ENCODE measurements at regions not wholly inside any gene's neighbourhood (a gene's known extent, or its start where the extent isn't known, plus 50 kb on each side); places are given as distances from the start of the nearest gene placed in this dataset.
"Not testable (repeated sequence)": the region's sequence is repeated elsewhere in the genome, so short reads cannot be mapped to it uniquely, and the experiment has no call there.

- TF ChIP-seq CTCF (IDR thresholded peaks at IDR 0.05; ENCODE audit: unreplicated experiment), result no peak
- CTCF ChIA-PET, result no interaction called here
- no peaks in the 10 kb centered on the region for H3K4me1 Mint-ChIP-seq (ENCODE audit: insufficient read depth, unreplicated experiment)
- no TSS peak for BruUV-seq (replicated peaks)
- H3K27me3 Mint-ChIP-seq (ENCODE audit: insufficient read depth, unreplicated experiment), result no peaks in the 10 kb centered on the region
- H3K4me3 Mint-ChIP-seq (ENCODE audit: unreplicated experiment), result no peak overlapping the region
- peak; percentile 28 for DNase-seq (ENCODE audit: unreplicated experiment)
- no peaks in the 10 kb centered on the region for H3K36me3 Mint-ChIP-seq (ENCODE audit: insufficient read depth, unreplicated experiment)
- H3K9me3 Mint-ChIP-seq (ENCODE audit: unreplicated experiment), result no peaks in the 10 kb centered on the region
- H3K27ac Mint-ChIP-seq (ENCODE audit: low read depth, unreplicated experiment), result no peak overlapping the region
- intact Hi-C loops (cut with micrococcal nuclease), result no loop called here
- POLR2A ChIA-PET, result no interaction called here
Observed at GRCh38 chr3:89954137-89954536, 846.7 kb downstream of the EPHA3 start.

- no peaks in the 10 kb centered on the region for H3K9me3 Mint-ChIP-seq (ENCODE audit: unreplicated experiment)
- H3K4me3 Mint-ChIP-seq (ENCODE audit: unreplicated experiment), result no peak overlapping the region
- CTCF ChIA-PET, result no interaction called here
- no TSS peak for BruUV-seq (replicated peaks)
- no peak overlapping the region for H3K27ac Mint-ChIP-seq (ENCODE audit: low read depth, unreplicated experiment)
- POLR2A ChIA-PET, result no interaction called here
- no peaks in the 10 kb centered on the region for H3K36me3 Mint-ChIP-seq (ENCODE audit: insufficient read depth, unreplicated experiment)
- H3K4me1 Mint-ChIP-seq (ENCODE audit: insufficient read depth, unreplicated experiment), result no peaks in the 10 kb centered on the region
- TF ChIP-seq CTCF (IDR thresholded peaks at IDR 0.05; ENCODE audit: unreplicated experiment), result no peak
- no peak for DNase-seq (ENCODE audit: unreplicated experiment)
- intact Hi-C loops (cut with micrococcal nuclease), result no loop called here
- H3K27me3 Mint-ChIP-seq (ENCODE audit: insufficient read depth, unreplicated experiment), result no peaks in the 10 kb centered on the region
Observed at GRCh38 chr3:89955156-89955555, 847.7 kb downstream of the EPHA3 start.

GRCh38 chr3:89957451-89957850, 850.0 kb downstream of the EPHA3 start:
- H3K27ac Mint-ChIP-seq (ENCODE audit: low read depth, unreplicated experiment), result no peak overlapping the region
- no peak for DNase-seq (ENCODE audit: unreplicated experiment)
- H3K27me3 Mint-ChIP-seq (ENCODE audit: insufficient read depth, unreplicated experiment), result no peaks in the 10 kb centered on the region
- BruUV-seq (replicated peaks), result no TSS peak
- no peaks in the 10 kb centered on the region for H3K4me1 Mint-ChIP-seq (ENCODE audit: insufficient read depth, unreplicated experiment)
- ChIA-PET POLR2A (no interaction called here), CTCF (interaction anchor here (0.7 to 1.1 kb wide), 2 partner anchors 10 to 23 kb away, joined by 3 read pairs; no protein-coding TSS in a partner anchor)
- H3K36me3 Mint-ChIP-seq (ENCODE audit: insufficient read depth, unreplicated experiment), result no peaks in the 10 kb centered on the region
- H3K9me3 Mint-ChIP-seq (ENCODE audit: unreplicated experiment), result no peaks in the 10 kb centered on the region
- intact Hi-C loops (cut with micrococcal nuclease), result no loop called here
- TF ChIP-seq CTCF (IDR thresholded peaks at IDR 0.05; ENCODE audit: unreplicated experiment), result no peak
- H3K4me3 Mint-ChIP-seq (ENCODE audit: unreplicated experiment), result no peak overlapping the region

GRCh38 chr3:89958163-89958562, 850.7 kb downstream of the EPHA3 start:
- H3K27ac Mint-ChIP-seq (ENCODE audit: low read depth, unreplicated experiment); POLR2A ChIA-PET: not testable (repeated sequence)

GRCh38 chr3:89964347-89964746, 856.9 kb downstream of the EPHA3 start:
- intact Hi-C loops (cut with micrococcal nuclease), result no loop called here
- ChIA-PET CTCF (interaction anchor here (0.9 kb wide), 1 partner anchor 128 kb away, joined by 3 read pairs; no protein-coding TSS in a partner anchor), POLR2A (interaction anchor here (0.7 to 1.0 kb wide), 3 partner anchors 72 to 563 kb away, joined by 3 read pairs; no protein-coding TSS in a partner anchor)
- DNase-seq (ENCODE audit: unreplicated experiment), result peak; percentile 15
- no TSS peak for BruUV-seq (replicated peaks)
- Mint-ChIP-seq H3K4me3 (ENCODE audit: unreplicated experiment) (no peak overlapping the region), H3K36me3 (ENCODE audit: insufficient read depth, unreplicated experiment) (no peaks in the 10 kb centered on the region), H3K27ac (ENCODE audit: low read depth, unreplicated experiment) (peak overlapping the region; percentile 52), H3K4me1 (ENCODE audit: insufficient read depth, unreplicated experiment) (peaks cover 7% of the 10 kb centered on the region), H3K9me3 (ENCODE audit: unreplicated experiment) (peaks cover 14% of the 10 kb centered on the region), H3K27me3 (ENCODE audit: insufficient read depth, unreplicated experiment) (no peaks in the 10 kb centered on the region)
- TF ChIP-seq CTCF (IDR thresholded peaks at IDR 0.05; ENCODE audit: unreplicated experiment), result no peak

More at GRCh38 chr3:89958163-89958562, 850.7 kb downstream of the EPHA3 start:
- H3K9me3 Mint-ChIP-seq (ENCODE audit: unreplicated experiment); DNase-seq (ENCODE audit: unreplicated experiment); intact Hi-C loops (cut with micrococcal nuclease); BruUV-seq (replicated peaks); H3K27me3 Mint-ChIP-seq (ENCODE audit: insufficient read depth, unreplicated experiment); H3K4me3 Mint-ChIP-seq (ENCODE audit: unreplicated experiment); H3K36me3 Mint-ChIP-seq (ENCODE audit: insufficient read depth, unreplicated experiment); H3K4me1 Mint-ChIP-seq (ENCODE audit: insufficient read depth, unreplicated experiment): not testable (repeated sequence)
- CTCF ChIA-PET, result interaction anchor here (0.7 kb wide), 1 partner anchor 9 kb away, joined by 3 read pairs; no protein-coding TSS in a partner anchor
